SKM-1 treated with dmso at 0.1 percent for 144 hours (cell line): ENCODE measurements at regions not wholly inside any gene's neighbourhood (a gene's known extent, or its start where the extent isn't known, plus 50 kb on each side); places are given as distances from the start of the nearest gene placed in this dataset.

Experiments
- DNase-seq: peaks from one replicate; lab custom pipeline; 2025; ENCODE audit not compliant: unreplicated experiment; lab: John Stamatoyannopoulos, UW

GRCh38 chr11:28517621-28518020, 409.4 kb downstream of the METTL15 start:
- no peak for DNase-seq

DNA sequence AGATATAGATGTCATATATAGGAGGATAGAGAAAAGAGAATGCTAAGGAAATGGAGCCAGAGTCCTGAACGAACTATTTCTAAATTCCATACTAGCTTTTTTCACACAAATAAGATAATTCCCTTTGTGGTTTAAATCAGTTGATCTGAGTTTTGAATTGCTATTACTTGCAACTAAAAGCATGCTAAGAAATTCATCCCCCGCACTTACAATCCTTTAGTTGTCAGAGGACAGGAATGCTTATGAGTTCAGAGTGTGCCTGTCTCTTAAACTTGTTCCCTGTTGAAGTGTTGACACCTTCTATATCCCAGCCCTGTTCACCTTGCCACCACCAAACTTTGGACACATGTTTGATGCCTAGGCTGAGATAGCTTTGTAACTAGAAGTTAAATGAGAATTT, 406.2 kb downstream of the METTL15 start:
- no peak for DNase-seq

- no peak for DNase-seq
Measured at GRCh38 chr11:28512143-28512756, 404.1 kb downstream of the METTL15 start.

GRCh38 chr11:28505232-28505631, 397.0 kb downstream of the METTL15 start:
- DNase-seq = no peak

DNA sequence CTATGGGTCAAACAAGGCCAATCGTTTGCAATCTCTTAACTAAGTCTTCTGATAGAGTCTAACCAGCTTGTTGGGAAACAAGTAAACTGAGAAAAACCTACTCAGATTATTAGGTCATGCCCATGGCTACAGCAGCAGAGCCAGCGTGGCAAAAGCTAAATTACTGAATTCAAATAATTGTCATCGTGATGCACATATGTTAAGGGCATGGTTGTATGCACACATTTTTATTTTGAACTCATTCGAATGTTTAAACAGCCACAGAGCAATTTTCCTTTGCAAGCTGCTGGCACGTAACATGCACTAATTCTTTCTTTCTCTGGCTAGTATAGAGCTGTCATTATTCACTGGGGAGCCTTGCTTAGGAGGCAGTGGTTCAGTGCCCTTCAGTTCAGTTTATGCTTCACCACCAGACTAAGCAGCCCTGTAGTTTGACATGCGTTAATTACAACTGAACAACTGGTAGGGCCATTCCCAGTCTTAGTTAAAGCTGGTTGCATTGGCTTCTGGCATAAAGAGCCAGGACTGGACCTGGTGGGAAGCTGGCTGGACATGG, 396.4 kb downstream of the METTL15 start:
- no peak for DNase-seq

GRCh38 chr11:28495333-28495732, 387.1 kb downstream of the METTL15 start:
- DNase-seq = no peak

- no peak for DNase-seq
Measured at GRCh38 chr11:28491431-28491830, 383.2 kb downstream of the METTL15 start.

DNA sequence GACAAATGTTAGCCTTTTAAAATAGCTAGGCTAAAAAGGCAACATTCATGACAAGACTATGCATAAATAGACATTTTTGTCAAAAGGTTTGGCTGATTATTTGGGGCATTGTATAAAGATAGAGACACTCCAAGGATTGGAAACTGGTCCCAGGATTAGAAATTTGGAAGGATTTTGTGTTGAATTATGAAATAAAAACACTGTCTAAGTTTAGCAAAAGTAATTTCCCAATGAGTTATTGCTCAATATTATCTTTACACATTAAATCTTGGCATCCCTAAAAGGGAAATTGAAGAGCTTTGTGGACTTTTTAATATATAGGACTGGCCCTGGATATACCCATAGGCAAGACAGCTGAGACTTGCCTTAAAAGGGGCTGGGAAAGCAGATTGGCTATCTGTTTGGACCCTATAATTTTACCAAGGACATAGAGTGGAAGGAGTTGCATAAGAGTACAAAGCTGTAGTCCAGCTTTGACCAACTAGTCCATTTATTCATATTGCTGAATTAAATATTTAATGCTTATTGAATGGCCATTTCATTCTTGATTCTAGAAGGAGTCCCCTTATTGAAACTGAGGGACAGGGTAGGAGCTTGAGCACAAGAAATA, 382.7 kb downstream of the METTL15 start:
- DNase-seq = no peak

GRCh38 chr11:28488336-28488735, 380.1 kb downstream of the METTL15 start:
- no peak for DNase-seq

- DNase-seq = no peak
Measured at GRCh38 chr11:28483072-28483867, 375.1 kb downstream of the METTL15 start.

GRCh38 chr11:28482666-28483065, 374.5 kb downstream of the METTL15 start:
- DNase-seq = no peak

GRCh38 chr11:28481616-28482480, 373.7 kb downstream of the METTL15 start:
- no peak for DNase-seq

- no peak for DNase-seq
Measured at GRCh38 chr11:28480406-28480805, 372.2 kb downstream of the METTL15 start.

DNA sequence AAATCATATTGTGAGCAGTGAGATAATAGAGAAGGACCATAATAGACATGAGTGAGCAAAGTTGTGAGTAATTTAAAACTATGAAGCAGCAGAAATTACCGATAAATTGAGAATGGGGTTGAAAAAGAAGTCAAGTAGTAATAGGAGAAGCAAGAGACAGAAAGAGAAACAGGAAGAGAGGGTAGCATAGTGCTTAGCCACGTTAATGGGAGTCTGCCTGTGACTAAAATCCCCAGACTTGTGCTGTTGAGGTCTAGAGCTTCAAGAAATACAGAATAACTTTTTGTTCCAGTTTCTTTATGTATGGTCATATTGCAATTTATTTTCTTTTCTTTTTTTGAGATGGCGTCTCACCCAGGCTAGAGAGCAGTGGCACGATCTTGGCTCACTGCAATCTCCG, 368.7 kb downstream of the METTL15 start:
- no peak for DNase-seq

DNA sequence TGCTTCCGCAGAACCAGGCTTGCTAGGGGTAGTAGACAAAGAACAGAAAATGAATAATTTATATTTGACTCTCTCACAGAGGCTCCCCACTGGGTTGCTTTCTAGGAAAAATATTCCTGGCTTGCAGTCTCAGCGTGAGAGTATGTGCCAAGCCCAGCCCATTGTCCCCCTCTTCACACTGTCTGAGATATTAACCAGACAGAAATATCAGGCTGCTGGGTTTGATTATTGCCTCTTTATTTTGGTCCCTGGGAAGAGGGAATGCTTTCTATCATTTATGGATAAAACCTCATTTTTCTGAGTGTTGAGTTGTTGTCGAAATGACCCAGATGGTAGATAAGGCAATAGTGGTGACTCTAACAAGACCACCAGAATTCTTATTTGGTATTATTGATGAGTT, 367.9 kb downstream of the METTL15 start:
- no peak for DNase-seq

GRCh38 chr11:28472904-28473303, 364.7 kb downstream of the METTL15 start:
- no peak for DNase-seq

DNA sequence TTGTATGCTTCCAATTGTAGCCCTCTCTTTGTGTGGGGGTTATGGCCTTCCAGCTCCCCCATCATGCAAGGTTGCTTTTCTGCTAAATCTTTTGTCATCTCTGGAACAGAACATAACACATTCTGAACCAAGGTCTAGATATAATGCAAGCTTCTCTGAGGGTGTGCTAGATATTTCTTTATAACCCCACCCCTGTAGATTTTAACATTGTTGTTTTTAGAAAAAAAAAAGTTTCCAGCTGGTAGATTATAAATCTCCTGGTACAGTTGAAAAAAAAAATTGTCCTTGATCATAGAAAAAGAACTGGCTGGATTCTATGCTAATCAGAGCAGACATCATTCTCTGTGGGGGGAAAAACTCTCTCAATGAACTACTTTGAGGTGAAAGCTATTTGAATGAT, 363.3 kb downstream of the METTL15 start:
- no peak for DNase-seq

GRCh38 chr11:28470180-28470579, 362.0 kb downstream of the METTL15 start:
- DNase-seq = no peak

DNA sequence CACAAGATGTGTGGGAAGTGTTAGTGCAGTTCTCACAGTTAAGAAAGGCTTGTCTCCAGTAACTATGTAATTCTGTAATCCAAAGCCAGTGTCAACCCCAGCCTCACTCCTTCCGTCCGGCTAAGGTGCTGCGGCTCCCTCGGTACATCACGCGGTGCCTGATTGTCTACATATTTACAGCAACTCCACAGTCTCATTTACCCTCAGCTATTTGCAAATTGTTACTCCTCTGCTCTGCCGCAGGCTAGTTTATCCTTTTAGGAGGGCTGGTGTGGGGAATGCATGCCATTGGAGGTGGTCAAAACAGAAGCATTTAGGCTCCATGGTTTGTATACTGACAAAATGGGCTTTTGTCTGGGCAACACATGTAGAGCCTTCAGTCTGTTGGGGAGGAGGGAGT, 358.3 kb downstream of the METTL15 start:
- no peak for DNase-seq

- no peak for DNase-seq
Measured at GRCh38 chr11:28464252-28464867, 356.2 kb downstream of the METTL15 start.

- no peak for DNase-seq
Measured at GRCh38 chr11:28463826-28464225, 355.6 kb downstream of the METTL15 start.
